ENCODE measurements at regions not wholly inside any gene's neighbourhood (a gene's known extent, or its start where the extent isn't known, plus 50 kb on each side); places are given as distances from the start of the nearest gene placed in this dataset.

- no peak overlapping the region for H3K4me3 ChIP-seq (ENCODE audit: low read length)
- no peak for DNase-seq (ENCODE audit: low read depth)
- no peak for TF ChIP-seq CTCF (conservative IDR thresholded peaks at IDR 0.05; ENCODE audit: low read length)
These were observed 253.4 kb upstream of the CDH18 start for GRCh38 chr5:20241351-20241750.

- no peak overlapping the region for H3K4me3 ChIP-seq (ENCODE audit: low read length)
- no peak for DNase-seq (ENCODE audit: low read depth)
- TF ChIP-seq CTCF (conservative IDR thresholded peaks at IDR 0.05; ENCODE audit: low read length): no peak
These were observed 243.0 kb upstream of the CDH18 start for GRCh38 chr5:20231040-20231439.

GRCh38 chr5:20230010-20230409 is 242.0 kb upstream of the CDH18 start:
- H3K4me3 ChIP-seq (ENCODE audit: low read length): no peak overlapping the region
- no peak for DNase-seq (ENCODE audit: low read depth)
- TF ChIP-seq CTCF (conservative IDR thresholded peaks at IDR 0.05; ENCODE audit: low read length): no peak

- TF ChIP-seq CTCF (conservative IDR thresholded peaks at IDR 0.05; ENCODE audit: low read length): no peak
- no peak overlapping the region for H3K4me3 ChIP-seq (ENCODE audit: low read length)
- no peak for DNase-seq (ENCODE audit: low read depth)
These were observed 241.5 kb upstream of the CDH18 start for GRCh38 chr5:20229303-20230005.

- no peak for DNase-seq (ENCODE audit: low read depth)
- TF ChIP-seq CTCF (conservative IDR thresholded peaks at IDR 0.05; ENCODE audit: low read length): no peak
- H3K4me3 ChIP-seq (ENCODE audit: low read length): no peak overlapping the region
These were observed 237.0 kb upstream of the CDH18 start for GRCh38 chr5:20224966-20225365.

DNA sequence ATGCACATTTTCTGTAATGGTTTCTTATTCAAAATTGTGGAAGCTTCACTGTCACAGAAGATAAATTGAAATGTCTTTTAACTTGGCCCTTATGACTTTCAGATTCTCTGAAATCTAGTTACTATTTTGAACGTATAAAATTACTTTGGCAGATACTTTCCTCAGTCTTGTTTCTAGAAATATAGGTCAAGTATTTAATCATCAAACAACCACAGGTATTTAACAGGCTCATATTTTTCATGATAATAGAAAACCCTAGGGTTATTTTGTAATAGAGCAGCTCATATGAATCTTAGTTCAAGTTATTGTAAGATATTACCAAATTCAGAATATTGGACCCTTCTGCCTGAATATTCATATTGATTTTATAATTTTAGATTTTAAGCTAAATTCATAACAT is 236.0 kb upstream of the CDH18 start:
- TF ChIP-seq CTCF (conservative IDR thresholded peaks at IDR 0.05; ENCODE audit: low read length): no peak
- no peak for DNase-seq (ENCODE audit: low read depth)

GRCh38 chr5:20223451-20223850 is 235.5 kb upstream of the CDH18 start:
- no peak overlapping the region for H3K4me3 ChIP-seq (ENCODE audit: low read length)
- TF ChIP-seq CTCF (conservative IDR thresholded peaks at IDR 0.05; ENCODE audit: low read length): no peak
- no peak for DNase-seq (ENCODE audit: low read depth)

More for the DNA sequence above, 236.0 kb upstream of the CDH18 start:
- H3K4me3 ChIP-seq (ENCODE audit: low read length): no peak overlapping the region

Data from AG10803 (cell line).